Neural cell (in vitro differentiated cells): ENCODE measurements at regions not wholly inside any gene's neighbourhood (a gene's known extent, or its start where the extent isn't known, plus 50 kb on each side); places are given as distances from the start of the nearest gene placed in this dataset.

Experiments
- H2AFZ ChIP-seq: fragments of 200-600, 300-800 bp; sonication (generic), shearing (Covaris generic); 2 replicates; pipeline ENCODE4 v1.6.0; 2014; ENCODE audit warnings: low read depth, mild to moderate bottlenecking, antibody characterized with exemption, low read length, moderate library complexity
- H3F3A ChIP-seq: fragments of 200-600 bp; shearing (Covaris generic); 2 replicates; pipeline ENCODE4 v1.6.1; 2016; ENCODE audit warnings: mild to moderate bottlenecking, moderate library complexity, mixed read lengths, antibody characterized with exemption, low read length; ENCODE audit not compliant: insufficient read depth, poor library complexity, severe bottlenecking
- H3K27ac ChIP-seq: fragments of 200-600, 300-800 bp; sonication (generic), shearing (Covaris generic); 2 replicates; pipeline ENCODE4 v1.5.1; 2014; ENCODE audit warnings: mild to moderate bottlenecking, low read length, moderate library complexity
- H3K27me3 ChIP-seq: fragments of 300-800, 200-600 bp; sonication (generic), shearing (Covaris generic); 2 replicates; pipeline ENCODE4 v1.6.0; 2014; ENCODE audit warnings: mild to moderate bottlenecking, low read depth, low read length, moderate library complexity; ENCODE audit not compliant: insufficient read depth
- H3K36me3 ChIP-seq: fragments of 300-800, 200-600 bp; sonication (generic), shearing (Covaris generic); 2 replicates; pipeline ENCODE4 v1.5.1; 2014; ENCODE audit warnings: mild to moderate bottlenecking, antibody characterized with exemption, low read length, moderate library complexity; ENCODE audit not compliant: insufficient read depth
- H3K4me2 ChIP-seq: fragments of 300-800, 200-600 bp; sonication (generic), shearing (Covaris generic); 2 replicates; pipeline ENCODE4 v1.6.0; 2014; ENCODE audit warnings: mild to moderate bottlenecking, low read length
- H3K4me3 ChIP-seq: fragments of 300-800, 200-600 bp; sonication (generic), shearing (Covaris generic); 2 replicates; pipeline ENCODE4 v1.5.1; 2014; ENCODE audit warnings: mild to moderate bottlenecking, low read length, moderate library complexity
- H3K79me2 ChIP-seq: fragments of 200-600 bp; shearing (Covaris generic); replicated peaks from 2 replicates; pipeline ENCODE4 v1.6.0; 2014; ENCODE audit warnings: mild to moderate bottlenecking, low read length, moderate library complexity; ENCODE audit not compliant: insufficient read depth
- H3K9ac ChIP-seq: fragments of 300-800, 200-600 bp; sonication (generic), shearing (Covaris generic); 2 replicates; pipeline ENCODE4 v1.6.1; 2016; ENCODE audit warnings: mild to moderate bottlenecking, low read length, mixed read lengths
- H3K9me2 ChIP-seq: fragments of 200-600 bp; shearing (Covaris generic); 2 replicates; pipeline ENCODE4 v1.6.1; 2016; ENCODE audit warnings: mild to moderate bottlenecking, low read length, mixed read lengths; ENCODE audit not compliant: insufficient read depth
- H3K9me3 ChIP-seq: fragments of 200-600, 300-800 bp; sonication (generic), shearing (Covaris generic); 2 replicates; pipeline ENCODE4 v1.6.1; 2016; ENCODE audit warnings: mild to moderate bottlenecking, mixed run types, low read length, moderate library complexity, mixed read lengths
- H4K20me1 ChIP-seq: fragments of 200-600 bp; shearing (Covaris generic); 2 replicates; pipeline ENCODE4 v1.6.1; 2016; ENCODE audit warnings: mild to moderate bottlenecking, mixed run types; ENCODE audit not compliant: insufficient read depth
- EP300 ChIP-seq: fragments of 450-650 bp; conservative IDR thresholded peaks from 2 replicates; pipeline ENCODE4 v1.6.1; 2014; ENCODE audit warnings: antibody characterized with exemption, mild to moderate bottlenecking, moderate library complexity; ENCODE audit not compliant: poor library complexity, severe bottlenecking
- EZH2 ChIP-seq: fragments of 200-600, 300-800 bp; shearing (Covaris generic), sonication (generic); IDR thresholded peaks from 2 replicates; pipeline ENCODE4 v1.6.1; 2014; ENCODE audit warnings: antibody characterized with exemption, low read length, borderline replicate concordance, mild to moderate bottlenecking; ENCODE audit not compliant: insufficient read depth, poor library complexity, severe bottlenecking
- MXI1 ChIP-seq: fragments of 450-650 bp; conservative IDR thresholded peaks from 2 replicates; pipeline ENCODE4 v1.6.1; 2014; ENCODE audit warnings: antibody characterized with exemption, mild to moderate bottlenecking; ENCODE audit not compliant: poor library complexity, severe bottlenecking
- POLR2AphosphoS5 ChIP-seq: IDR thresholded peaks from 2 replicates; pipeline ENCODE4 v1.6.1; 2012
- RAD21 ChIP-seq: fragments of 450-650 bp; conservative IDR thresholded peaks from 2 replicates; pipeline ENCODE4 v1.6.1; 2014; ENCODE audit warnings: antibody characterized with exemption, mild to moderate bottlenecking, moderate library complexity
- SMC3 ChIP-seq: fragments of 450-650 bp; conservative IDR thresholded peaks from 2 replicates; pipeline ENCODE4 v1.6.1; 2014; ENCODE audit warnings: antibody characterized with exemption, mild to moderate bottlenecking, moderate library complexity; ENCODE audit not compliant: poor library complexity
- TAF1 ChIP-seq: IDR thresholded peaks from 2 replicates; pipeline ENCODE4 v1.6.1; 2012; ENCODE audit warnings: low read depth
- TF ChIP-seq, protein P1 (sequence below): fragments of 450-650 bp; IDR thresholded peaks from 2 replicates; pipeline ENCODE4 v1.5.1; 2014; ENCODE audit warnings: antibody characterized with exemption, mild to moderate bottlenecking, moderate library complexity; ENCODE audit not compliant: poor library complexity, severe bottlenecking
- TF ChIP-seq, protein P2 (sequence below): IDR thresholded peaks from 2 replicates; pipeline ENCODE4 v1.6.1; 2012; ENCODE audit warnings: borderline replicate concordance

DNA sequence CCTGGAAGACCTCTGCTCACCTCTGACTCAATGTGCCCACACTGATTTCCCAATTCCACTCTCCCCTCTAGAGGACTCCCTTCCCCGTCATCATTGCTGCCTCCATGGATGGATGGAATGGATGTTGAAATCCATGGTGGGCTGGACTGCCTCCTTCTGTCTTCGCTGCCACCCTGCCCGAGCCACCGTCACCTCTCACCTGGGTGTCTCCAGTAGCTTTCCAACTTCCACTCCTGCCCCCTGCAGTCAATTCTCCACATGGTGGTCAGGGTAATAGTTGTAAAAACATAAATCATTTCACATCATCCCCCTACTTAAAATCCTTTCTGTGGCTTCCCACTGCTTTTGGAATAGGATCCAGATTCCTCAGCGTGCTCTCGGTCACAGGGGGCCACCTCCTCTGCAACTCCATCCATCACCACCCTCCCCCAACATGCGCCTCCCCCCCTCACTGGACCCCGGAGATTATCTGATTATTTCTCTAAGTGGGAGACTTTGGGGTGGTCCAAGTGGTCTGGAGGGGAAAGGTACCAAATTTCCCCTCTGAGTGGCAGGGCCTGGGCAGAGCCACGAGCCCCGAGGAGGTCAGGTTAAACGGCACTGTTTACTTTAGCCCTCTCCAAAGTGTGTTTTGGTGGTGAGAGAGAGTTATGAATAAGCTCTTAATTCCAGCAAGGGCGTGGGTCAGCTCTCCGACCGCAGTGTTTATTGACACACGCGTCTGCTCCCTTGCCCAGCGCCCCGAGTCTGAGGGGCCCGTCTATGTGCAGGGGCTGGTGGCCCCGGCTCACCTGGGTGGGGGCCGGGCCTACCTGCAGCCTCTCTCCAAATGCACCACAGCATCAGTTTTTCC is 313.7 kb downstream of the MN1 start:
- Histone ChIP-seq H3F3A (no peaks in the 10 kb centered on the region), H3K9me3 (no peaks in the 10 kb centered on the region), H3K79me2 (no peaks in the 10 kb centered on the region), H3K4me3 (no peak overlapping the region), H3K27ac (no peak overlapping the region), H2AFZ (no peak overlapping the region), H3K9me2 (no peaks in the 10 kb centered on the region), H4K20me1 (no peaks in the 10 kb centered on the region), H3K9ac (no peak overlapping the region), H3K4me2 (no peak overlapping the region), H3K27me3 (no peaks in the 10 kb centered on the region), H3K36me3 (no peaks in the 10 kb centered on the region)
- TF ChIP-seq TAF1 (no peak), POLR2AphosphoS5 (no peak), MXI1 (no peak), EP300 (no peak), RAD21 (no peak), EZH2 (no peak), SMC3 (no peak)
- TF ChIP-seq, protein P1, sequence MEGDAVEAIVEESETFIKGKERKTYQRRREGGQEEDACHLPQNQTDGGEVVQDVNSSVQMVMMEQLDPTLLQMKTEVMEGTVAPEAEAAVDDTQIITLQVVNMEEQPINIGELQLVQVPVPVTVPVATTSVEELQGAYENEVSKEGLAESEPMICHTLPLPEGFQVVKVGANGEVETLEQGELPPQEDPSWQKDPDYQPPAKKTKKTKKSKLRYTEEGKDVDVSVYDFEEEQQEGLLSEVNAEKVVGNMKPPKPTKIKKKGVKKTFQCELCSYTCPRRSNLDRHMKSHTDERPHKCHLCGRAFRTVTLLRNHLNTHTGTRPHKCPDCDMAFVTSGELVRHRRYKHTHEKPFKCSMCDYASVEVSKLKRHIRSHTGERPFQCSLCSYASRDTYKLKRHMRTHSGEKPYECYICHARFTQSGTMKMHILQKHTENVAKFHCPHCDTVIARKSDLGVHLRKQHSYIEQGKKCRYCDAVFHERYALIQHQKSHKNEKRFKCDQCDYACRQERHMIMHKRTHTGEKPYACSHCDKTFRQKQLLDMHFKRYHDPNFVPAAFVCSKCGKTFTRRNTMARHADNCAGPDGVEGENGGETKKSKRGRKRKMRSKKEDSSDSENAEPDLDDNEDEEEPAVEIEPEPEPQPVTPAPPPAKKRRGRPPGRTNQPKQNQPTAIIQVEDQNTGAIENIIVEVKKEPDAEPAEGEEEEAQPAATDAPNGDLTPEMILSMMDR: no peak
- TF ChIP-seq, protein P2, sequence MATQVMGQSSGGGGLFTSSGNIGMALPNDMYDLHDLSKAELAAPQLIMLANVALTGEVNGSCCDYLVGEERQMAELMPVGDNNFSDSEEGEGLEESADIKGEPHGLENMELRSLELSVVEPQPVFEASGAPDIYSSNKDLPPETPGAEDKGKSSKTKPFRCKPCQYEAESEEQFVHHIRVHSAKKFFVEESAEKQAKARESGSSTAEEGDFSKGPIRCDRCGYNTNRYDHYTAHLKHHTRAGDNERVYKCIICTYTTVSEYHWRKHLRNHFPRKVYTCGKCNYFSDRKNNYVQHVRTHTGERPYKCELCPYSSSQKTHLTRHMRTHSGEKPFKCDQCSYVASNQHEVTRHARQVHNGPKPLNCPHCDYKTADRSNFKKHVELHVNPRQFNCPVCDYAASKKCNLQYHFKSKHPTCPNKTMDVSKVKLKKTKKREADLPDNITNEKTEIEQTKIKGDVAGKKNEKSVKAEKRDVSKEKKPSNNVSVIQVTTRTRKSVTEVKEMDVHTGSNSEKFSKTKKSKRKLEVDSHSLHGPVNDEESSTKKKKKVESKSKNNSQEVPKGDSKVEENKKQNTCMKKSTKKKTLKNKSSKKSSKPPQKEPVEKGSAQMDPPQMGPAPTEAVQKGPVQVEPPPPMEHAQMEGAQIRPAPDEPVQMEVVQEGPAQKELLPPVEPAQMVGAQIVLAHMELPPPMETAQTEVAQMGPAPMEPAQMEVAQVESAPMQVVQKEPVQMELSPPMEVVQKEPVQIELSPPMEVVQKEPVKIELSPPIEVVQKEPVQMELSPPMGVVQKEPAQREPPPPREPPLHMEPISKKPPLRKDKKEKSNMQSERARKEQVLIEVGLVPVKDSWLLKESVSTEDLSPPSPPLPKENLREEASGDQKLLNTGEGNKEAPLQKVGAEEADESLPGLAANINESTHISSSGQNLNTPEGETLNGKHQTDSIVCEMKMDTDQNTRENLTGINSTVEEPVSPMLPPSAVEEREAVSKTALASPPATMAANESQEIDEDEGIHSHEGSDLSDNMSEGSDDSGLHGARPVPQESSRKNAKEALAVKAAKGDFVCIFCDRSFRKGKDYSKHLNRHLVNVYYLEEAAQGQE: no peak

DNA sequence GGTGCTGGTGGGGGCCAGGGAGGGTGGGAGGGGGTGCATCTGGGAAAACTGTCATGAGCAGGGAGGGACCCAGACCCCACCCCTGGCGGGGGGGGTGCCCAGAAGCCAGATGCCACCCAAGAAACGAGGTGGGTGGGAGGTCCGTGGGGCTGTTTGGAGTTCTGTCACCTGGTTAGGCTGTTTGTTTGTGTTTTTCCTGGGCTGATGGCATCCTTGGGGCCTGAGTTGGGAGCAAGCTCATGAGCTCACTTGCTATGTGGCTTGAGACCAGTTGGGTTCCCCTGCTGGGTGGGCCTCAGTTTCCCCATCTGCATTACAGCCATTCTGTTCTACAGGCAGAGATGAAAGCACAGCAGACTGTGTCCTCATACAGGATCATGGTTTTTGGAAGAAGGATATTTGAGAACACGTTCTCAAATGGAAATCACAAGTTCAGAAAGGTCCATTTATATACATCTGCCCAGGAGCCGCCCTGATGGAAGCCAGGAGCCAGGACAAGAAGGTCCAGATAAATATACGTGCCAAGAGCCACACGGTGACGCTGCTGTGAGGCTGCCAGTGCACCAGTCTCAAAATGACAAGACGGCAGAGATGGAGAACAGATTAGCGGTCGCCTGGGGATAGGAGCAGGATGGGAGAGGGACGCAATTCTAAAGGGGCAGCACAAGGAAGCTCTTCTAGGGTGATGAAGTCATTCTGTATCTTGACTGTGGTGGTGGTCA is 312.9 kb downstream of the MN1 start:
- Histone ChIP-seq H3K27ac (no peak overlapping the region), H3K79me2 (no peaks in the 10 kb centered on the region), H3K27me3 (no peaks in the 10 kb centered on the region), H3F3A (no peaks in the 10 kb centered on the region), H2AFZ (no peak overlapping the region), H3K9me2 (no peaks in the 10 kb centered on the region), H3K9me3 (no peaks in the 10 kb centered on the region), H3K9ac (no peak overlapping the region), H3K36me3 (no peaks in the 10 kb centered on the region), H3K4me2 (no peak overlapping the region), H4K20me1 (no peaks in the 10 kb centered on the region), H3K4me3 (no peak overlapping the region)
- TF ChIP-seq, protein P1: no peak
- TF ChIP-seq POLR2AphosphoS5: no peak
- TF ChIP-seq RAD21: no peak
- no peak for TF ChIP-seq EP300
- TF ChIP-seq SMC3: no peak
- TF ChIP-seq EZH2: no peak
- TF ChIP-seq, protein P2: no peak
- TF ChIP-seq TAF1: no peak
- TF ChIP-seq MXI1: no peak
